Fibroblast of lung (primary cell): ENCODE measurements at regions not wholly inside any gene's neighbourhood (a gene's known extent, or its start where the extent isn't known, plus 50 kb on each side); places are given as distances from the start of the nearest gene placed in this dataset.

Experiments
- CTCF ChIP-seq, 2 donors: IDR thresholded peaks in 1 of 2; conservative IDR thresholded peaks in 1 of 2; 1 replicate in 1 of 2; 2 replicates in 1 of 2; pipeline ENCODE4 v1.5.1; 2011 to 2012; ENCODE audit warnings: low read length in 2 of 2, control low read depth in 1 of 2, inconsistent platforms in 1 of 2, low read depth in 1 of 2, mild to moderate bottlenecking in 1 of 2
- EZH2 ChIP-seq: IDR thresholded peaks from 2 replicates; pipeline ENCODE4 v1.5.1; 2012; ENCODE audit warnings: low read length, control low read depth, mild to moderate bottlenecking; ENCODE audit errors: missing control alignments

GRCh38 chr1:244325056-244325758 lies 126.5 kb downstream of the ADSS2 start:
- TF ChIP-seq CTCF (conservative IDR thresholded peaks at IDR 0.05 in 1 of 2, IDR thresholded peaks at IDR 0.05 in 1 of 2; ENCODE audit: low read depth in 1 of 2, low read length in 2 of 2), result no peak
- no peak for TF ChIP-seq EZH2
